D721Med (cell line): ENCODE measurements at regions not wholly inside any gene's neighbourhood (a gene's known extent, or its start where the extent isn't known, plus 50 kb on each side); places are given as distances from the start of the nearest gene placed in this dataset.
"Not testable (repeated sequence)": the region's sequence is repeated elsewhere in the genome, so short reads cannot be mapped to it uniquely, and the experiment has no call there.

ENCODE experiments used
- DNase-seq: peaks from one replicate; pipeline ENCODE4 v3.0.0; 2011; ENCODE audit warnings: low spot score; ENCODE audit not compliant: insufficient read length
- FAIRE-seq: peaks from 2 replicates; lab custom pipeline; 2011; peaks lifted over from hg19 to GRCh38; lab: Jason Lieb, UNC
- TF ChIP-seq, protein P1 (sequence below): IDR thresholded peaks from 2 replicates; pipeline ENCODE4 v1.5.1; 2012; ENCODE audit warnings: mild to moderate bottlenecking, control low read depth; ENCODE audit not compliant: insufficient read depth; ENCODE audit errors: missing control alignments

- no peak for DNase-seq
- no peak for FAIRE-seq
- TF ChIP-seq, protein P1, sequence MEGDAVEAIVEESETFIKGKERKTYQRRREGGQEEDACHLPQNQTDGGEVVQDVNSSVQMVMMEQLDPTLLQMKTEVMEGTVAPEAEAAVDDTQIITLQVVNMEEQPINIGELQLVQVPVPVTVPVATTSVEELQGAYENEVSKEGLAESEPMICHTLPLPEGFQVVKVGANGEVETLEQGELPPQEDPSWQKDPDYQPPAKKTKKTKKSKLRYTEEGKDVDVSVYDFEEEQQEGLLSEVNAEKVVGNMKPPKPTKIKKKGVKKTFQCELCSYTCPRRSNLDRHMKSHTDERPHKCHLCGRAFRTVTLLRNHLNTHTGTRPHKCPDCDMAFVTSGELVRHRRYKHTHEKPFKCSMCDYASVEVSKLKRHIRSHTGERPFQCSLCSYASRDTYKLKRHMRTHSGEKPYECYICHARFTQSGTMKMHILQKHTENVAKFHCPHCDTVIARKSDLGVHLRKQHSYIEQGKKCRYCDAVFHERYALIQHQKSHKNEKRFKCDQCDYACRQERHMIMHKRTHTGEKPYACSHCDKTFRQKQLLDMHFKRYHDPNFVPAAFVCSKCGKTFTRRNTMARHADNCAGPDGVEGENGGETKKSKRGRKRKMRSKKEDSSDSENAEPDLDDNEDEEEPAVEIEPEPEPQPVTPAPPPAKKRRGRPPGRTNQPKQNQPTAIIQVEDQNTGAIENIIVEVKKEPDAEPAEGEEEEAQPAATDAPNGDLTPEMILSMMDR: no peak
Observed at GRCh38 chr16:13835935-13836730, 83.8 kb upstream of the ERCC4 start.

- TF ChIP-seq, protein P1: no peak
- no peak for DNase-seq
- FAIRE-seq: no peak
Observed at GRCh38 chr16:13838401-13839190, 81.4 kb upstream of the ERCC4 start.

DNA sequence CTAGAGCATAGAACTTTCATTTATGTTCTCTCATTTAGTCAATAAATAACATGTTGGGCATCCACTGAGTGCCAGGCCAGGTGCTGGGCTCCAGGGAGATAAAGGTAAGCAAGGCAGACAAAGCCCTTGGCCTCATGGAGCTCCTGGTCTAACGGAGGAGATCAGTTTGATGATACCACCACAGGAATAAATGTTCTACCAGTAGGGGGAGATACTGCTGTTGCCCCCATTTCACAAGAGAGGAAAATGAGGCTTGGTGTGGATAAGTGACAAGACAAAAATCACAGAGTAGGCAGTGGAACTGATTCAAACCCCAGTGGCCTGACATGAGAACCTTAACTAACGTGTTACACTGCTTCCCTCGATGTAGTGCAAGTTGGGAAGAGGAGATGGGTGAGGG, 80.4 kb upstream of the ERCC4 start:
- DNase-seq (no peak), FAIRE-seq (no peak)
- TF ChIP-seq, protein P1: no peak

DNA sequence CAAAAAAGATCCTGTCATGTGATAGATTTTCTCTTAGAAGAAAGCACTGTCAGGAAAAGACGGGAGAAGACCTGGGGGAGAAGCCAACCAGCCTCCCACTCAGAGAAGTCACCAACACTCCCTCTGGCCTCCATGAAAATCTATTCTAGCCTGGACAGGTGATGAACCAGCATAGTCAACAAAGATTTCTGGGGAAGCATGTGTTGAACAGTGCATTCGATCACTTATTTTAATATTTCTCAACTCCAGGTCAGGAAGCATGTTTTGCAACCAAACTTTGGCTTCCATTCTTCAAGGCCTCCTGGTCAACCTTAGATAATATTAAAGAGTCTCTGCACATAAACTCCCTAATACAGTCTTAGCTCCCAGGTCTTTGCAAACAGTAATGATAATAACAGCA, 74.7 kb upstream of the ERCC4 start:
- FAIRE-seq (no peak), DNase-seq (no peak)
- TF ChIP-seq, protein P1: no peak

DNA sequence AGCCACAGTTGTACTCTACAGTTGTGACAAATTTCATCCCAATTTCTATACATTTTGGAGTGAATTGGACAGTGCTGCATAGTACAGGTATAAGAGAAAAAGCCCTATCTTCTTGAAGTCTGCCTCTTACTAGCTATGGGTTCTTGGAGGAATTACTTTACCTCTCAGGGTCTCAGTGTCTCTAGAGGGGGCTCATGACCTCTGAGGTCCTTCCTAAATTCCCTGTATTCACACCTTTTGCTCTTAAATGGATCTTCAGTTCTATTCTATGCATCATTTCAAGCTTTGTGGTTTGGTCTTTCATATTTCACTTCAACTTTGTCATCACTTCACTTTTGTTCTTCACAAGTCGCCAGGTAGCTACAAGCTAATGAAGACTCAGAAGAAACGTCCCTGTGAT, 71.2 kb upstream of the ERCC4 start:
- TF ChIP-seq, protein P1: no peak
- FAIRE-seq (no peak), DNase-seq (no peak)

GRCh38 chr16:13850173-13850572, 69.8 kb upstream of the ERCC4 start:
- not testable (repeated sequence) for DNase-seq, FAIRE-seq

DNA sequence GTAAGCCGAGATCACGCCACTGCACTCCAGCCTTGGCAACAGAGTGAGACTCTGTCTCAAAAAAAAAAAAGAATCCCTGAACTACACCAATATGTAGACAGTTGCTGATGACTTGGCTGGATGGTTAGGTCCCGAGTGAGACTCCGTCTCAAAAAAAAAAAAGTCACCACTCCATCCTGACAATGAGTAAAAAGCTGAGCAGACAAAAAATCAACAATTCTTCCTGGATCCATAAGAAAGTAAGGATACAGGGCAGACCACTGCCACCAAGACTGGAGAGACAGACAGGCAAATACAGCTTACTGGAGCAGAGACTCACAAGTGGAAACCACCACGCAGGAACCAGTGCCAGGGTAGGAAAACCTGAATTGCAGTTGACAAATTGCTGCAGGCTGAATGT, 67.1 kb upstream of the ERCC4 start:
- TF ChIP-seq, protein P1: no peak
- DNase-seq: no peak
- FAIRE-seq: no peak
